Cardiac fibroblast (primary cell): ENCODE measurements at regions not wholly inside any gene's neighbourhood (a gene's known extent, or its start where the extent isn't known, plus 50 kb on each side); places are given as distances from the start of the nearest gene placed in this dataset.
"Not testable (repeated sequence)": the region's sequence is repeated elsewhere in the genome, so short reads cannot be mapped to it uniquely, and the experiment has no call there.

Source experiments
- DNase-seq, 2 donors: peaks; one replicate each; pipeline versions ENCODE4 v3.0.0 to v3.0.0-alpha.2; 2010; ENCODE audit warnings: low read depth in 2 of 2
- H3K4me3 ChIP-seq, 2 donors: replicated peaks in 1 of 2; 1 replicate in 1 of 2; 2 replicates in 1 of 2; pipeline ENCODE4 v1.5.1; 2011; ENCODE audit warnings: low read depth in 2 of 2, low read length in 2 of 2, mild to moderate bottlenecking in 2 of 2, moderate library complexity in 1 of 2
- TF ChIP-seq, protein P1 (sequence below): IDR thresholded peaks from one replicate; pipeline ENCODE4 v1.5.1; 2011; ENCODE audit warnings: low read depth, mild to moderate bottlenecking, low read length, inconsistent platforms

DNA sequence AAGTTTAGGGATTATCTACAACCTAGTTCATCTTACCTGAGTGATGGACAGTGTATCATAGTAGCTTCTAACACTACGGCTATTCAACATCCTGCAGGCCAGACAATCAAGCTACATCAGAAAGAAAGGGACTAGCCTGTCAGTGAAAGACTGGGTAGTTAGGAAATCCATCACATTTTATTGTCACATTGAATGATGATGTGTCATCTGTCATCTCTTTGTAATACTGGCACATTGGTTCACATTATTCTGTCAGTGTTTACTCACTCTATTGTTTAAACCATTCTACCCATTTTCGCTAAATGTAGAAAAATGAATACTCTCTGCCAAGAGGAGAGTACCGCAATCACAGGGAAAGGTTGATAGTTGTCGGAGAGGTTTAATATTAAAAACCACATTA is 1155.8 kb downstream of the TUSC7 start:
- TF ChIP-seq, protein P1, sequence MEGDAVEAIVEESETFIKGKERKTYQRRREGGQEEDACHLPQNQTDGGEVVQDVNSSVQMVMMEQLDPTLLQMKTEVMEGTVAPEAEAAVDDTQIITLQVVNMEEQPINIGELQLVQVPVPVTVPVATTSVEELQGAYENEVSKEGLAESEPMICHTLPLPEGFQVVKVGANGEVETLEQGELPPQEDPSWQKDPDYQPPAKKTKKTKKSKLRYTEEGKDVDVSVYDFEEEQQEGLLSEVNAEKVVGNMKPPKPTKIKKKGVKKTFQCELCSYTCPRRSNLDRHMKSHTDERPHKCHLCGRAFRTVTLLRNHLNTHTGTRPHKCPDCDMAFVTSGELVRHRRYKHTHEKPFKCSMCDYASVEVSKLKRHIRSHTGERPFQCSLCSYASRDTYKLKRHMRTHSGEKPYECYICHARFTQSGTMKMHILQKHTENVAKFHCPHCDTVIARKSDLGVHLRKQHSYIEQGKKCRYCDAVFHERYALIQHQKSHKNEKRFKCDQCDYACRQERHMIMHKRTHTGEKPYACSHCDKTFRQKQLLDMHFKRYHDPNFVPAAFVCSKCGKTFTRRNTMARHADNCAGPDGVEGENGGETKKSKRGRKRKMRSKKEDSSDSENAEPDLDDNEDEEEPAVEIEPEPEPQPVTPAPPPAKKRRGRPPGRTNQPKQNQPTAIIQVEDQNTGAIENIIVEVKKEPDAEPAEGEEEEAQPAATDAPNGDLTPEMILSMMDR = no peak
- H3K4me3 ChIP-seq = no peak overlapping the region
- DNase-seq = no peak

DNA sequence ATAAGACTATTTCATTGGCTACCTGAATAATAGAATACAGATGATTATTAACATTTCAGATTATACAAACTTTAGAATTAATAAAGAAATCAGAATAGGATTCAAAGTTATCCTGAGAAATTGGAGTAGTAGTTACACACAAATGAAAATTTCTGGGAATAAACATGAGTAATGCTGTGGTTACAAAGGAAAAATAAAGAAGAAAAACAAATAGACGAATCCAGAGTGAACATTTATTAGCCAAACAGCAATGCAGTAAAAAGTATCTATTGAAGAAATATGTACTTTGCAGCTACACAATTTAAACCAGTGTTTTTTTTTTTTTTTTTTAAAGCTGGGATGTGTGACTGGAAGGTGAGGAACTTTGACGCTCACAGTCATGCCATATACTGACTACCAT is 1159.2 kb downstream of the TUSC7 start:
- TF ChIP-seq, protein P1 = no peak
- H3K4me3 ChIP-seq = no peak overlapping the region
- no peak for DNase-seq

DNA sequence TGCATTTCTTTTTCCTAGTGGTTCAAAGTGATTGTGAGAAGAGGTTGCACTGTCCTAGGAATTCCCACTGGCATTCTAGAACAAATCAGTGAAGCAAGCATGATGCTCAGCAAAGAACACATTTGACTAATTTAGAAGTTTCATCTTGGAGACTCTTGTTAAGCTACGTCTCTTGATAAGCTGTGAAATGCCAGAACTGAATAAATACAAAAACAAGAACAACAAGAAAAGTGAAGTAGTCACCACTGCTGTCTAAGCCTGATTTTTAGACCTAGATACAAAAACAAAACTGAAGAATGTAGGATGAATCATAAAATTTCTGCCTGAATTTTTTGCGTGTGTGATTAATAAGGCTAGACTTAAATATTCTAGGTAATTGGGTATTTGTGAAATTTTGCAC is 1162.4 kb downstream of the TUSC7 start:
- DNase-seq = peak in 1 of 2 donors; percentile 33
- TF ChIP-seq, protein P1 = no peak
- H3K4me3 ChIP-seq = no peak overlapping the region

DNA sequence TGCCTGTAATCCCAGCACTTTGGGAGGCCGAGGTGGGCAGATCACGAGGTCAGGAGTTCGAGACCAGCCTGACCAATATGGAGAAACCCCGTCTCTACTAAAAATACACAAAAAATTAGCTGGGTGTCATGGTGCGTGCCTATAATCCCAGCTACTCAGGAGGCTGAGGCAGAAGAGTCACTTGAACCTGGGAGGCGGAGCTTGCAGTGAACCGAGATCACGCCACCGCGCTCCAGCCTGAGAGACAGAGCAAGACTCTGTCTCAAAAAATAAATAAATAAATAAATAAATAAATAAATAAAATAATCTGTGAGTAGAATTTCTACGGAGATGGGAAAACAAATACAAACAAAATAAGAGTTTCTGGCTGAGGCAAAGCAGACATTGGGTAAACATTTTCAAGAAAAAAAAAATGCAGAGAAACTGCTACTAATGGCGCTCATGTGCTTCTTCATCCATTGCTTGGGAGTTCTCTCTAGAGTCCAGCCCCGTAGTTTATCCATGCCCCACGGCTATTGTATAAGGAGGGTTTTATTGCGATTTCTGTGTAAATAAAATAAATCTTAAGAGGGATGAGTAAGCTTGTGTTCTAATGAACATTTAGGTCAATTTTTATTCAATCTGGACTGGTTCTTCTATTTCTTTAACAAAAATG is 1161.9 kb downstream of the IGSF11 start:
- not testable (repeated sequence) for H3K4me3 ChIP-seq, DNase-seq

DNA sequence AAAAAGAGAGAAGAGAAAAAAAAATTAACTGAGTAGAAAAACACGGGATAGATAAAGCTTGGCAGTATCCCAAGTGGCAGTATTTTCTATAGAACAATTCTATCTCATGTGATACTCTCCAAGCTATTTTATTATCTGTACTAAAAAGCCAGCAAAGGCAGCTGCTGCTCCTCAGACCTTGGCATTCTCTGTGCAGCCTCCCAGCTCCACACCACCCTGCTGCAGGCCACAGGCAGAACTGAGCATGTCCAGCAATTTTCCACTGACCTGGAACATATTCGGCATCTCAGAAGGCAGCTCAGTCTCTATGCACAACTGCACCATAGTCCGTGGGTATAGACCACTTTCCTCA is 1161.4 kb downstream of the IGSF11 start:
- H3K4me3 ChIP-seq = no peak overlapping the region
- peak in 1 of 2 donors; percentile 62 for DNase-seq
- TF ChIP-seq, protein P1 = no peak

DNA sequence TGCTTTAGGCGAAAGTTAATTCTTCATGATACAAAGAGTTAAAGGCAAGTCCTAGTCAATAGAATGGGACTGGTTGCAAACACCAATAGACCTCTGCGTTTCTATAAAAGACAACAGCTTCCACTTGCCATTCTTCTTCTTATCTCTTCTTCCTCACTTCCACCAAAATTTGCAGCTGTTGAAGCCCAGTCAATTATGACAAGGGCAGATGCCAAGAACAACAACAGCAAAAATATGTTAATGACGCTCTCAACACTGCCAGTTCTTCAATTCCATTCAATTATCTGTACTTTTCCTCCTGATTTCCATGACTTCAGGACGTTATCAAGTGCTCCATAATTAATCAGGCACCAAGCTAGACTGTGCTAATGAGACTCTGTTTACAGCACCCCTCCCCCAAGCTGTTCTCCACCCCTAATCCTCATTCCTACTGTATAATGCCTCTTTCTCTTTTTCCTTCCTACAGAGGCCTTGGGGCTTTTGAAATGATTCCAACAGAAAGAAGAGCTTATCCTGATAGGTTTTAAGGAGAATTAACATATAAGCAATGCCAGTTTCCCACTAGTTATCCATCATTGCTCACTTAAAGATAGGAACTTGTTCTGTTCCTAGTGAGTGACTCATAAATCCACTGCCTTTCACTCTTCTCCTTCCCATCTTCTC is 1160.5 kb downstream of the IGSF11 start:
- no peak overlapping the region for H3K4me3 ChIP-seq
- TF ChIP-seq, protein P1 = no peak
- DNase-seq = peak in 1 of 2 donors; percentile 15

DNA sequence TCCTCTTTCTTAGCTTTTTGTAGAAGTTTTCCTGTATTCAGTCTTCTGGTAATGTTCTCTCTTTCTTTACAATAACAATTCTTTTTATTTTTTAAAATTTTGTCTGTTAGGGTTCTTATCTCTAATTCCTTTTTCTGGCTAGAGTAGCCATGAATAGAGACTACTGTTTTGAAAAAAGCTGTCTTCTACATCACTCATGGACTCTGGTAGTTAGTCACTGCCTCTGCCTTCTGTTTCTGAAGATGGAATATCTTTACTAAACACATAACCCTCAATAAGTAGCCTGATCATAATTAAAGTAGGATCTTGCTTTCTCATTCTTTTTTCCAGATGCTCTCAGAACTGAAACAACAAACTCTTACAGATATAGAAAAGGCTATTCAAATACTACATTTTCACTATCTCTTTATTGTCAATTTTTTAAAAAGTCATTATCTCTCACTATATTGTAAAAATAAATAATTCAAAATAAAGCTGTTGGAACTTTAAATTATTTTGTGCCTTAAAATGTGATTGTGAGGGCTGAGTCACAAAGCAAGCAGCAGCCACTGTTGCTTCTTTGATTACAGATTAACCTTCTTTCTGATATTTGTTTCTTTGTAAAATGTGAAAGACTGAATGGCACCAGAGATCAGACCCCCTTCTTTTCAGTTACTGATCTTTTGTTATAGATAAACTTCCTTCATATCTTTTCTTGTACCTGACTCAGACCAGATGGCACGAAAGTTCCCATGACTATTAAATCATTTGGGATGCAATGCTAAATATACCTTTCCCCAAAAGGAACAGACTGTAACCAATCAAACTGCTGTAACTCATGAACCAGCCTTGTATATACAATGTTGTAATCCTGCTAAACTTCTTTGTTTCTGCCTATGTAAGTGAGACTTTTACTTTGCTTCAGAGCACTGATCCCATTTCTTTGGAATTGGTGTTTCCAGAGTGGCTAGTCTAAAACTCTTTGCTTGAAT is 1159.5 kb downstream of the IGSF11 start:
- DNase-seq = no peak
- TF ChIP-seq, protein P1 = no peak
- no peak overlapping the region for H3K4me3 ChIP-seq
